ENCODE measurements at regions not wholly inside any gene's neighbourhood (a gene's known extent, or its start where the extent isn't known, plus 50 kb on each side); places are given as distances from the start of the nearest gene placed in this dataset.

GRCh38 chr5:167944121-167944852 is 347.2 kb upstream of the WWC1 start:
- Mint-ChIP-seq H3K27me3 (ENCODE audit: insufficient read depth) (no peaks in the 10 kb centered on the region), H3K4me3 (no peak overlapping the region), H3K27ac (no peak overlapping the region), H3K4me1 (peaks cover 5% of the 10 kb centered on the region), H3K36me3 (ENCODE audit: low read depth) (no peaks in the 10 kb centered on the region), H3K9me3 (no peaks in the 10 kb centered on the region)
- Histone ChIP-seq H3K9ac (ENCODE audit: extremely low read depth, low read length, poor library complexity, severe bottlenecking) (no peak overlapping the region), H3K4me3 (ENCODE audit: low read length) (no peak overlapping the region), H3K27ac (ENCODE audit: low read depth, low read length) (no peak overlapping the region), H3K9me3 (ENCODE audit: control insufficient read depth, low read length) (no peaks in the 10 kb centered on the region), H3K27me3 (ENCODE audit: control insufficient read depth, insufficient read depth, low read length, poor library complexity, severe bottlenecking) (no peaks in the 10 kb centered on the region), H3K4me1 (ENCODE audit: control insufficient read depth, insufficient read depth, low read length) (peaks cover 5% of the 10 kb centered on the region), H3K36me3 (ENCODE audit: control insufficient read depth, insufficient read depth, low read length) (no peaks in the 10 kb centered on the region)
- whole genome bisulfite sequencing, 2 experiments (ENCODE audit: insufficient coverage in 1 of 2, insufficient read length in 1 of 2), result 80 to 91% methylated on average over 6 to 9 of the region's 9 CpGs
- DNase-seq, result no peak
- no peak for TF ChIP-seq CTCF (conservative IDR thresholded peaks at IDR 0.05)

- Mint-ChIP-seq H3K4me3 (no peak overlapping the region), H3K27ac (no peak overlapping the region), H3K9me3 (no peaks in the 10 kb centered on the region), H3K4me1 (peaks cover 18% of the 10 kb centered on the region), H3K27me3 (ENCODE audit: insufficient read depth) (no peaks in the 10 kb centered on the region), H3K36me3 (ENCODE audit: low read depth) (no peaks in the 10 kb centered on the region)
- H3K27me3 ChIP-seq (ENCODE audit: control insufficient read depth, insufficient read depth, low read length, poor library complexity, severe bottlenecking), result no peaks in the 10 kb centered on the region
- H3K9ac ChIP-seq (ENCODE audit: extremely low read depth, low read length, poor library complexity, severe bottlenecking), result no peak overlapping the region
- TF ChIP-seq CTCF (conservative IDR thresholded peaks at IDR 0.05), result no peak
- H3K9me3 ChIP-seq (ENCODE audit: control insufficient read depth, low read length), result no peaks in the 10 kb centered on the region
- no peaks in the 10 kb centered on the region for H3K36me3 ChIP-seq (ENCODE audit: control insufficient read depth, insufficient read depth, low read length)
- DNase-seq, result peak; percentile 61
- H3K4me3 ChIP-seq (ENCODE audit: low read length), result no peak overlapping the region
- peaks cover 5% of the 10 kb centered on the region for H3K4me1 ChIP-seq (ENCODE audit: control insufficient read depth, insufficient read depth, low read length)
- H3K27ac ChIP-seq (ENCODE audit: low read depth, low read length), result peak overlapping the region; percentile 26
- 92 to 95% methylated on average over 7 to 14 of the region's 14 CpGs for WGBS, 2 experiments (ENCODE audit: insufficient coverage in 1 of 2, insufficient read length in 1 of 2)
Observed at GRCh38 chr5:167945542-167946384, 345.7 kb upstream of the WWC1 start.

- no peak overlapping the region for H3K27ac Mint-ChIP-seq
- H3K27me3 Mint-ChIP-seq (ENCODE audit: insufficient read depth), result no peaks in the 10 kb centered on the region
- 93 to 100% methylated on average over 1 of the region's 1 CpG for WGBS, 2 experiments (ENCODE audit: insufficient coverage in 1 of 2, insufficient read length in 1 of 2)
- H3K4me3 Mint-ChIP-seq, result no peak overlapping the region
- Histone ChIP-seq H3K36me3 (ENCODE audit: control insufficient read depth, insufficient read depth, low read length) (no peaks in the 10 kb centered on the region), H3K27me3 (ENCODE audit: control insufficient read depth, insufficient read depth, low read length, poor library complexity, severe bottlenecking) (no peaks in the 10 kb centered on the region), H3K27ac (ENCODE audit: low read depth, low read length) (no peak overlapping the region), H3K4me1 (ENCODE audit: control insufficient read depth, insufficient read depth, low read length) (peaks cover 5% of the 10 kb centered on the region), H3K9me3 (ENCODE audit: control insufficient read depth, low read length) (no peaks in the 10 kb centered on the region), H3K9ac (ENCODE audit: extremely low read depth, low read length, poor library complexity, severe bottlenecking) (no peak overlapping the region), H3K4me3 (ENCODE audit: low read length) (no peak overlapping the region)
- H3K9me3 Mint-ChIP-seq, result no peaks in the 10 kb centered on the region
- TF ChIP-seq CTCF (conservative IDR thresholded peaks at IDR 0.05), result no peak
- no peaks in the 10 kb centered on the region for H3K36me3 Mint-ChIP-seq (ENCODE audit: low read depth)
- H3K4me1 Mint-ChIP-seq, result peaks cover 27% of the 10 kb centered on the region
- DNase-seq, result no peak
Observed at GRCh38 chr5:167947306-167947705, 344.1 kb upstream of the WWC1 start.

All from endodermal cell (in vitro differentiated cells).